Fibroblast of lung (primary cell): ENCODE measurements at regions not wholly inside any gene's neighbourhood (a gene's known extent, or its start where the extent isn't known, plus 50 kb on each side); places are given as distances from the start of the nearest gene placed in this dataset.

Source experiments
- EZH2 ChIP-seq: IDR thresholded peaks from 2 replicates; pipeline ENCODE4 v1.5.1; 2012; ENCODE audit warnings: low read length, control low read depth, mild to moderate bottlenecking; ENCODE audit errors: missing control alignments
- TF ChIP-seq, protein P1 (sequence below), 2 donors: IDR thresholded peaks in 1 of 2; conservative IDR thresholded peaks in 1 of 2; 1 replicate in 1 of 2; 2 replicates in 1 of 2; pipeline ENCODE4 v1.5.1; 2011 to 2012; ENCODE audit warnings: low read length in 2 of 2, control low read depth in 1 of 2, inconsistent platforms in 1 of 2, low read depth in 1 of 2, mild to moderate bottlenecking in 1 of 2

DNA sequence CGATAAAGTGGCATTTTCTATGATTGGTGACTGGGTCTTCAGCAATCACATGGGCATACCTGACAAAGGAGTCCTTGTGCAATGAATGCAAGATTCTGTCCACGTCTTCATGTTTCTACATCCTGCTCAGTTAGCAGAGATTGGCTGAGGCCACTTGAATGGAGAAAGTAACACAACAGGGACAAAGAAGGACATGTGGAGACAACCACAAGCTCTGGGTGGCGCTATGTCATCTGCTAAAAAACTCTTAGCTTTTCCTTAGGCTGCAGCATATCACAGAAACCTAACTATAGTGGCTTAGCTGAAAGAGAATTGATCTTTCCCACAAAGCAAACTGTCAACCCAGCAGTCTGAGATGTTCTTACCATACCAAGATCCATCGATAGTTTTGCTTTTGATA is 1109.7 kb downstream of the SOCS6 start:
- TF ChIP-seq, protein P1, sequence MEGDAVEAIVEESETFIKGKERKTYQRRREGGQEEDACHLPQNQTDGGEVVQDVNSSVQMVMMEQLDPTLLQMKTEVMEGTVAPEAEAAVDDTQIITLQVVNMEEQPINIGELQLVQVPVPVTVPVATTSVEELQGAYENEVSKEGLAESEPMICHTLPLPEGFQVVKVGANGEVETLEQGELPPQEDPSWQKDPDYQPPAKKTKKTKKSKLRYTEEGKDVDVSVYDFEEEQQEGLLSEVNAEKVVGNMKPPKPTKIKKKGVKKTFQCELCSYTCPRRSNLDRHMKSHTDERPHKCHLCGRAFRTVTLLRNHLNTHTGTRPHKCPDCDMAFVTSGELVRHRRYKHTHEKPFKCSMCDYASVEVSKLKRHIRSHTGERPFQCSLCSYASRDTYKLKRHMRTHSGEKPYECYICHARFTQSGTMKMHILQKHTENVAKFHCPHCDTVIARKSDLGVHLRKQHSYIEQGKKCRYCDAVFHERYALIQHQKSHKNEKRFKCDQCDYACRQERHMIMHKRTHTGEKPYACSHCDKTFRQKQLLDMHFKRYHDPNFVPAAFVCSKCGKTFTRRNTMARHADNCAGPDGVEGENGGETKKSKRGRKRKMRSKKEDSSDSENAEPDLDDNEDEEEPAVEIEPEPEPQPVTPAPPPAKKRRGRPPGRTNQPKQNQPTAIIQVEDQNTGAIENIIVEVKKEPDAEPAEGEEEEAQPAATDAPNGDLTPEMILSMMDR (conservative IDR thresholded peaks at IDR 0.05 in 1 of 2, IDR thresholded peaks at IDR 0.05 in 1 of 2; ENCODE audit: low read depth in 1 of 2, low read length in 2 of 2): peak in 1 of 2 donors; percentile 58
- TF ChIP-seq EZH2: no peak
